RPMI7951 (cell line): ENCODE measurements at regions not wholly inside any gene's neighbourhood (a gene's known extent, or its start where the extent isn't known, plus 50 kb on each side); places are given as distances from the start of the nearest gene placed in this dataset.

Experiments
- DNase-seq: peaks from one replicate; pipeline ENCODE4 v3.0.0-alpha.2; 2012; ENCODE audit warnings: low read depth

DNA sequence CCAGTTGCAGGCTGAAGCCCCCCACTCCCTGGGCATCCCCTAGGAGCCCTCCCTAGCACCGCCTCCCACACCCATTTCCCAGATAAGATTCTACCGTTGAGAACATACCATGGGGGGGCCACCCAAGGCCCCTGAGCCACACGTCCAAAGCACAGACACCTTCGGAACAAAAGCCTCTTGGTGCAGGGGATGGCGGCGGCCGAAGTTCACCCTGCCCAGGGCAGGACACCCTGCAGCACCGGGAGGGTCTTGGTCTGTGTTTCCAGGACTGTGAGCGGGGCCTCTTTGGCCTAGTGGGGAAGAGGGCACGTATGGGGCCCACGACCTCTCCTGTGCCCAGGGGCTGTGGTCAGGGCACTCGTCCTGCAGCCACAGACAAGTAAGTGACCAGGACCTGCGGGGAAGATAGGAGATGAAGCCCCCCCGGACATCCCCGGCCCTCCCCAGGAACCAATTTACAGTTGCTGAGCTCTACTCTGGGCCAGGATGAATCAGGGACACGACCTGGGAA is 154.3 kb upstream of the C14orf180 start:
- DNase-seq = no peak

DNA sequence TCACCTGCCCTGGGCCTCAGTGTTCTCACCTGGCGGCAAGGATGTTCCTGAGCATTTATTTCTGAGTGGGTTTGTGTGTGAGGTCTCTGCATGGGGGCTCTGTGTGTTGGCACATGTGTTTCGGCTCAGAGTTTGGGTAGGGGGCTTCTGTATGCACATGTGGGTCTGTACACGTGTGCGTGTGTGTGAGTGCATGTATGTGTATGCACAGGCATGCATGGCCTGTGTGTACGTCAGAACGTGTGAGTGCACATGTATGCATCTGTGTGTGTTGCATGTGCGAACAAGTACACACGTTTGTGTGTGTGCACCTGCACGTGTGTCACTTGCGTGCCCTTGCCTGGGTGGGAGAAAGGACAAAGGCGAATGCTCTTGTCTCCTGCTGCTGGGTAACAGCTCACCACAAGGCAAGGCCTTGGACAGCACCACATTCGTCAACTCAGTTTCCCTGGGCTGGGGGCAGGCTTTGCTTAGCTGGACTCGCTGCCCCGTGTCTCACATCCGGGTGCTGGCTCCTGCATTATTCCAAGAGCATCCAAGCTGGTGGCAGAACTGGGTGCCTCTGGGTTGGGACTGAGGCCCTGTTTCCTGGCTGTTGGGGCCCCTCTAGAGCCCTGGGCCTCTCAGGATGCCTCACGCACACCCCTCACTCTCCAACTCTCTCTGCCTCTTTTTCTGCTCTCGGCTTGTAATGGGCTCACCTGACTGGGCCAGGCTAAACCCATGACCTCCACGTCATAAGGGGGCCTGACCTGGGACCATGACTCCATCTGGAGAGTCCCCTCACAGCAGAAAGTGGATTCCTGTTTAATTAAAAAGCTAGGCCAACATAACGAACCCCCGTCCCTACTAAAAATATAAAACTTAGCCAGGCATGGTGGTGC is 153.6 kb upstream of the C14orf180 start:
- no peak for DNase-seq

DNA sequence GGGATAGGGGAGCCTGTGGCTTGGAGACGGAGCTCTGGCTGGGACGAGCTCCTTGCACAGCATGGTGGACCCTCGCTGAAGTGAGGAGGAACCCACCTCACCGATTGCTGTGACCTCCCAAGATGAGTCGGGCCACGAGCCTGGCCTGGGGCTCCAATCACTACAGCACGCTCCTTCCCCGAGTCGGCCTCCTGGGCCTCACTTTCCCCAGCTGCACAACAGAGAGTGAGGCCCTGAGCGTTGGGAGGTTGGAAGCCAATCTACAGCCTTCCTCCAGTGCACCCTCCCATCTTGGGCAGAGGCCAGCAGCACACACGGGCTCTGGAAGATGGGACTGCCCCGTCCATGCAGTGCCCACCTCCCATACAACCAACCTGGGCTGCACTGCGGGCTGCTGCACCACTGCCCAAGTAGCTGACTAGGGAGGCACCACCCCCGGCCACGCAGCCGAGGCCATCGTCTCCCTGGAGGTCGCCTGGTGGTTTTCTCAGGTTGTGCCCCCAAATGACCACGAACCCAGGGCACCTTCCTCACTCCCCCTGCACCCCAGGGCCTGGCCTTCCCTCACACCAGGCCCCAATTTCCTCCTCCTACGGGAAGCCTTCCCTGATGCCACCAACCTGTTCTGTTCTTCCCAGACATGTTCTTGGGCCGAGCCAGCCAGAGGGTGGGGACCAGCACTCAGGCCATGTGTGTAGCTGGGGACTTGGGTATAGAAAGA is 152.3 kb upstream of the C14orf180 start:
- no peak for DNase-seq

DNA sequence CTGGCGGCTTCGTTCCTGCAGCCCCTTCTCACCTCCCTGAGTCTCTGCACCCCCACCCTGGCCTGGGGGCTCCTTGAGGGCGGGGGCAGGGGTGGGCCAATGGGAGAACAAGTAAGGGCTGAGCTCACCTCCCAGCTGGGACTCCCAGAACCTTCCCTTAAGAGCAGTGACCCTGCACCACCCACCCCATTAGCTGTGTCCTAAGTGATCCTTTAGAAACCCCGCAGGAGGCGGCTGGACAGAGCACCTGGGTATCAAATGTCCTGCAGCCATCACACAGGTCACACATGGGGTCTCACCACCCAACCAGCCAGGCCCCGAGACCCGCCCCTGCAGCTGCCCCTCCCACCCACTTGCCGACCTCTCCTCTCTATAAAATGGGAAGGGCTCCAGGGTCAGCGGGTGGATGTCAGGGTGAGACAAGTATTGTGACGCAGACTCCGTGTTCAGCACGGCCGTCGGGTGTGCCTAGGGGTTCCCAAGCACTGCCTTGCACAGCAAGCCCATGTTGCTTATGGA is 151.2 kb upstream of the C14orf180 start:
- no peak for DNase-seq

DNA sequence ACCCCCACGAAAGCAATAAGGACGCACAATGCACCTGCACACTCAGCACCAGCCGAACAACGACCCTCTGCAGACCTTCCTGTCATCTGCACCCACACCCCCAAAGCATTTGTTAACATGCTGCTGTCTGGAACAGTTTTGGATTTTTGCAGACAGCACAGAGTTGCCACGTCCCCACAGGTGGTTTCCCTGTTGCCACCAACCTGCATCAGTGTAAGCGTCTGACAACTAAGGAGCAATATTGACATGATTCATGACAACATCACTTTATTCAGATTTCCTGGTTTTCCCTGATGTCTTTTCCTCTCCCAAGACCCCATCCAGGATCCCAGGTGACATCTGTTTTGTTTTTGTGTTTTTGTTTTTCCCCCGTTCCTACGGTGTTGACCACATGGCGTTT is 150.7 kb upstream of the C14orf180 start:
- DNase-seq = no peak

DNA sequence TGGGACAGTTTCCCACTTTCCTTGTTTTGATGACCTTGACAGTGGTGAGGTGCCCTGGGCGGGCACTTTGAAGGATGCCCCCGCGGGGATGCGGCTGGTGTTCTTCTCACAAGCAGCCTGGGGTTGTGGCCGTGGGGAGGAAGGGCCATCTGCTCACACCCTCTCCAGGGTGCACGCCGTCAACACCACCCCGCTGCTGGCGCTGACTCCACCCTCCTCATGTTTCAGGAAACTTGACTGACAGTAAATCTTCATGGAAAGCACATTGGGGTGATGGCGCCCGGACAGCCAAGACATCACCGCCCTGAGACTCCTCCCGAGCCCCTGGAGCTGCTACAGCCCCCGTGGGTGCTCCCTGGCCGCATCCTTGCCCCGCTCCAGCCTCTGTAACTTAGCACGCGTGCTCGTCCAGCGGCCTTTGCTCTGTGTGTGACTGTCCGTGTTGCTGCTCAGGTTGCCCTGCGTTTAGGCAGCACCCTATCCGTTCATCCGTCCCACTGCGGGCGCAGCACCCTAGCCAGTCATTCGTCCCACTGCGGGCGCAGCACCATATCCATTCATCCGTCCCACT is 150.2 kb upstream of the C14orf180 start:
- DNase-seq = no peak

DNA sequence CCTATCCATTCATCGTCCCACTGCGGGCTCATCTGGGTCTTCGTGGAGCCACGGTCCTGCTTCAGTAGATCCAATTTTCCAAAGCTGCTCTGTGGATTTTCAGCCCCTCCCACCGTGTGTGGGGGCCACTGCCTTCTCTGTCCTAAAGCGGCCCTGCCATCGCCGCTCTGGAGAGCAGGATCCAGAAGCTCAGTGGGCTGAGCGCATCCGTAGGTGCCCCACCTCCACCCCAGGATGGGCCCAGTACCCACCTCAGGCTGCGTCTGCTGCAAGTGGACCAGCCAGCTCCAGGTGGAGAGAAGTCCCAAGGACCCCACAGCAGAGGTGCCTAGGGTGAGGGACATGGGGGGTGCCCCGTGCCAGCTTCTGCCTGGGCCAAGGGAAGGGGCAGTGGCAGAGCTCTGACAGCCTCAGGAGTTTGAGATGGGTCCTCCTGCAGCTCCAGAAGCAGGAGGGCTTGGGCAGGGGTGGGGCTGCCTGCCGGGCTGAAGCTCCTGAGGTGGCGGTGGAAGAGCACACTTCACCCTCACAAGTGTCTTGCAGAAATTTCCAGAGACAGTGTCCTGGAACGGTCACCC is 148.1 kb upstream of the C14orf180 start:
- no peak for DNase-seq

DNA sequence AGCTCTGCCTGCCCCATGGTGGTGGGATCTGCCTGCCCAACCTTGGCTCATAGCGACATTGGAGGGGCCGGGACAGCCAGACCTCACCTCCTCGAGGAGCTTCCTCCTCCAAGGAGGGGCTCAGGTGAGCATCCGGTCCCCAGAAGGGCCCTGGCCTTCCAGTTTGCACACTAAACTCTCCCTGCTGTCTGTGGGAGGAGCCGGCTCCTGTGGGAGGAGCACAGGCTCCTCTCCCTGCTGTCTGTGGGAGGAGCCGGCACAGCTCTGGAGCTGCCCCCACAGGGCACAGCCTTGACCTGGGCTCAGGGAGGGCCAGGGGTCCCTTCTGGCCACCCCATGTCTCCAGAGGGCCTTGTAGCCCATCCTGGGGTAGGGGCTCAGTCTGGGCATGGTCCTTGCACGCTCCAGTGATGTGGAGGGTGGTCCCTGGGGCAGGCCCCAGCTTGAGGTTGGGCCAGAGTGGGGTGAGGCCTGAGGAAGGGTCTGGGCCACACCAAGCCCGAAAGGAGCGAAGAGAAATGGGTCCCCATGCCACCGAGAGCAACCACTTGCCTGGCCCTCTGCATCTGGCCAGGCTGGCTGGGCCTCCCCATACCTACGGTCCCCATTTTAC is 147.5 kb upstream of the C14orf180 start:
- DNase-seq = no peak

DNA sequence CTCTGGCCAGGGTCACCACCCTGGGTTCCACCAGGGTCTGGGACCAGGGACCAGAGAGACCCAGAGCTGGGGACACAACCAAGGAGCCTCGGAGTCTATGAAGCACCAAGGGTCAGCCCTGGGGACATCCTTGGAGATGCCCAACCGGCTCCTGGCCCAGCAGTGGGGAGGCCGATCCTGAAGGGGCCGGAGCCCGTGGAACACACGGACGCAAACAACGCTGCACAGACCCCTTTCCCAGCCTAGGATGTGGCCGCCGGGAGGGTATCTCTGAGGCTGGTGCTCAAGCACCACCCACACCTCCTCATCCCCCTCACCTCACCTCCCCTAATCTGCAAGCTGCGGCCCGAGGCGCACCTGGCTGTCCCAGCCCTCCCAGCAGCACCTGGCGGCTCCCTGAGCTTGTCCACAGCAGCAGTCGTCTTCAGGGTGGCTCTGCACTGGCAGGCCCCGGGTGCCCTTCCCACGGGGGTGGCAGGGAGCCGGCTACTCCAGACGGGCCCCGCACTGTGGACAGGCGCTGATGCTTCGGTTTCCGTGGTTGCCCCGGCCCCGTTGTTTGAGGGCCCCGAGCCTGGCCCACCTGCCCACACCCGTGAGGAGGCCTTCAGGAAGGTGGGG is 146.8 kb upstream of the C14orf180 start:
- DNase-seq = no peak

DNA sequence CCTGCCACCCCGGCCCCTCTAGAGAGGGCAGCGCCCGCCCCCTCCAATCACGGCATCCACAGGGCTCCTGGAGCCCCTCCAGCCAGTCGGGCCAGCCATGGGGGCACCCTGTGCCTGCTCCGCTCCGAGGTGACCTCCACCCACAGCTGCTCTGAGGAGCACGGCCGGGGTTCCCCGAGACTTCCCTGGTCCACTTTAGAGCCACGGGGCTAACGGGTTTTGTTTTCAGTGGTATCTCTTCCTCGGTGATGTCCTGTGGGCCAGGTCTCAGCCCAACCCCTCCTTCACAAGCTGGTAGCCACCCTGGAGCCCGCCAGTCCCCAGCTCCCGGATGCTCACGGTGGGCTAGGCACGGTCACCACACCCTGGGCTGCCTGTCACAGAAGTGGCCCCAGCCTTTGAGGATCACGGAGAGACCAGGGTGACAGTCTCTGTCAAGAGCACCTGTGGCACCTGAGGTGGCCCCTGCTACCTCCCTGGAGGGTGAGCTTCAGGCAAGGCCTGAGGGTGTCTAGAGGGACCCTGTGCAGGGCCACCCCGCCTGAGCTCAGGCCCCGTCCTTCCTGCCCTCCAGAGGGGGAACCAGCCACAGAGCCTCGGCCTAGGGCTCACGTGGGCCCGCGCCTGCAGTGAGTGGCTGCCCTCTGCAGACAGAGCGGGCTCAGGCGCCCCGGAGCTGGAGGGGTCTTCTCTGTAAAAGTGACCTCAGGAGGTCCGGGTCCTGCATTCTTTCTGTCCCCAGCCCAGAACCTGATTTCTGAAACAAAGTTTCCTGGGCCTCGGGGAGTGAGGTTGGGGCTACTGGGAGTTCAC is 146.0 kb upstream of the C14orf180 start:
- DNase-seq = no peak

DNA sequence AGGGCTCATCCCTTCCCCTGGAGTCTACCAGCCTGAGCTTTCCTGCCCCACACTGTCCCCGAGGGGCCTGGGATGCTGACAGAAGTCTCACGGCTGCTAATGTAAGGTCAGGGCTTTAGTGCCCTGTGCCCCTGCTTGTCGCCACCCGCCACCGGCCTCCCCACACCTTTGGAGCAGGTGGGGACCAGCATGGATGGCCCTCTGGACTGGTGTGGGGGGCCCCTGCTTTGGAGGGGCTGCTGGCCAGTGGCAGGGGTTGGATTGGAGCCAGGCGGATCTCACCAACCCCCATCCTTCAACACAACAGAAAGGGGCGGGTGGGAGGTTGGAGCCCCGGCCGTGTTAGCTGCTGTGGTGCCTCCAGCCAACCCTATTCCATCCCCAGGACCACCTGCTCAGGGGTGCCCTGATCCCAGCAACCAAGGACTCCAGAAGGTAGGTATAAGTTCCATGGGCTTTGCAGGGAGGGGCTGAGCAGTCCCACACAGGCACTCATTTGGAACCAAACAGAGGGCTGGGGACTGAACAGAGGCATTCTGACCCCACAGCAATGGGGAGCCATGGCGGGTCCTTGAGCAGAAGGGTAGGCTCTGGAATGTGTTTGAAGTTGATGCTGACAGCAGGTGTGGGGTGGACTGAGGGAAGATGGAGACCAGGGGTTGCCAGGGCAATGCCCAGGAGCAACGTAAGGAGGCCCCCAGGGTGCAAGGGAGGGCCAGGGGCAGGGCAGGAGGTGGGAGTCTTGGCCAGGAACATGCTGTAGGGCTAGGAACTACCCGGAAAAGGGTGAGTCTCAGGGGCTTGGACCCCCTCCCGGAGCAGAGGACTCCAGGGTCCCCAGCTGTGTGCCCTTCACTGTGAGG is 145.1 kb upstream of the C14orf180 start:
- DNase-seq = no peak

DNA sequence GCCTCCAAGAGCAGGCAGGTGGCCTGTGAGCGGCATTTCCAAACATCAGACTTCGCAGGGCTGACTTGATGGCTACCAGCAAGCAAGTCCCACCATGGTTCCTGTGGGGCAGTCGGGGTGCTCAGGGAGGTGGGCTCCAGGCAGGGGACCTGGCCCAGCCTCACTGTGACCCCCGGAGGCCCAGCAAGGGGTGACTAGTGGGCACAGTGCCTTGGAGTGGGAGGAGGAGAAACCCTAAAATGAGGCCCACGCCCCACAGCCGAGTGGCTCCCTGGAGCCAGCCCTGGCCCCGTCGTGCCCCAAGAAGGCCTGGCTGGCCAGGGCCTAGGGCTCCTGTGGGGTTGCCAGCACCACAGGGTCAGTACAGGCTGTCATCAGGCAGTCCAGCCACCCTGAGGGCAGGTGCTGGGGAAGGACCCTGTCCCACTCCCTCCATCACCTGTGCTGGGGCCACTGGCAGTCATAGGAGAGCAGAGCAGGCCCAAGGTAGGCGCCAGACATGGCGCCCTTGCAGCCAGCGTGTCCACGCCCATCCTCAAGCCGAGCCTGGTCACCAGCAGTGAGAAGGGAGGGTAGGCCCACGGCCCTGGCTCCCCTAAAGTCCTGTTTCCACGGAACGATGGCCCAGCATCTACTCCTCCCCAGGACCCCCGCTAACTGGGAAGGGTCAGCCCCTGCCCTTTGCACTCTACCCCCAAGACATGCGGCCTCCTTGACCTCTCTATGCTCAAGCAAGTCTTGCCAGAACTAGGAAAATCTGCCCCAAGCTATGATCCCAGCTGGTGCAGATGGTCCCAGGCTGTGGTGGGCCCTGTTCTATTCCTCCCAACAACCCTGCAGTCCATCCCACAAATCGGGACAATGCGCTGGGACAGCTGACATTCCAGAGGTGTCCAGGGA is 144.2 kb upstream of the C14orf180 start:
- DNase-seq = no peak

DNA sequence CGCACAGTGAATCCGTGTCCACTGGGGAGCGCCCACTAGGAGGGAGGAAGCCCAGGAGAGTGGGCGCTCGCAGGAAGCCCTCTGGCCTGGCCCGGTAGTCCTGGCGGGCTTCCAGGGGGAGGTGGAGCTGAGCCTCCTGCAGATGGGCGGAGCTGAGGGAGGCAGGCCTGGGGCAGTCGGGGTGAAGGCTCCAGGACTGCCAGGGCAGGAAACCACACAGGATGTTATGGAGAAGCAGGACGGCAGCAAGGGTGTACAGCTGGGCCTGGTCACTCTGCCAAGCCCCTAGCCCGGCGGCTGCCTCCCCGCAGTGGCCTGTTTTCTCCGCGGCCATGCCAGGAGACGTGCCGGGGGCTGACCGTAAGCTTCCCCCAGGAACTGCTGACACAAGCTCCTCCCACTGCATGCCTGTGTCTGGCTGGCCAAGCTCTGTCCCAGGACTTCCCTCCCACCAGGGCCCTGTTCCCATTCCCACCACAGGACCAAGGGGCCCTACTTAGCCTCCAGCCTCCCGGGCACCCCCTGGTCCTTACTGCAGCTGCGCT is 143.4 kb upstream of the C14orf180 start:
- peak; percentile 67 for DNase-seq

DNA sequence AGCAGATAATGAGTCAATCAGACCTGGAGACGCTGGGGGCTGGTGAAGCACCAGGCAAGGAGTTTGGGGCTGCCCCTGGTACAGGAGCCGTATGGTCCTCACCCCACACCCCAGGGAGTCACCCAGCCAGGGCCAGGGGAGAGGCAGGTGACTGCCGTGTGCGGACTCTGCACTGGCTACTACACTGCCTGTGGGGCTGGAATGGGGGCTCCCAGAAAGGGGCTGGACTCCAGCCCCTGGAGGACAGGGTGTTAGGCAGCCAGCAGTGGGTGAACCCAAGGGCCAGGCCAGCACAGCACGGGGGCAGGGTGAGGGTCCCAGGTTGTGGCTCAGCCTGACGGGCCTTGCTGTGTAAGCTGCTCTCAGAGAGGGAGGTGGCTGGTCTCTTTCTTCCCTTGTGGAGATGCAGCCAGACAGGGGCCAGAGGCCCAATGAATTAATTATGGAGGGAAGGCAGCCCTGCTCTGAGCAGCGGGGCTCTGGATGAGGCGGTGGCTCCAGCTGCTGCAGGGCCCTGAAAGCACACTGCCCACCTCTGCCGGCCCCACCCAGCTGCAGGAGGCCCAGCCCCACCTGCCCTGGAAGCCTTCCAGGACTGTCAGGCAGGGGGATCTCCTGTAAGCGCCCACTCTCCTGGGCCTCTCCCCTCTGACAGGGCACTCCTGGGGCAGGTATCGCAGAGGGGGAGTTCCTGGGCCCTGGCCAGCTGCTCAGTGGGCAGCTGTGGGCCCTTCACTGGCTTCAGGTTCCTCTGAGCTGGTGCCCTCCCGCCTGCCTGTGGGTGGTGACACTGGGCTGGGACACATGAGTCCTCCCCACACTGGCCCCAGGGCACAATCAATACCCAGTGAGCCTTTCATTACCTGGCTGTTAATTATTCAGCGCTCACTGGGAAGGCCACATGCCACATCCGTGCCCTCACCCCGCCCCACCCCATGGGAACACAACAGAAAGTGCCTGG is 142.5 kb upstream of the C14orf180 start:
- no peak for DNase-seq

DNA sequence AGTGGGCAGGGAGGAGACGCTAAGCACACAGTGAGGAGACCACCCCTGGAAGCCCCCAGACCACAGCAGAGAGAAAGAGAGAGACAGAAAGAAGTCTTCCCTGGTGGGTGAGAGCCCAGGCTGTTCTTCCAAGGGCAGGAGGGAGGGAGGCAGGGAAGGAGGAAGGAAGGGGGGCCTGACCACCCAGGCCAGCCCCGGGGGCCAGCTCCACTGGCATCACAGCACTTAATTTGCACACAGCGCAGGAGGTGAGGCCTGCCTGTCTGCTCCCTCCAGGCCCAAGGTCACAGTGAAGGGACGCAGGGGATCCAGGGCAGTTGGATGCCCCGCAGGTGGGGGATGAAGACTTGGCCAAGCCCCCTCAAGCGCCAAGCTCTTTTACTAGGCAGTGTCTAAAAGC is 141.9 kb upstream of the C14orf180 start:
- DNase-seq = no peak

DNA sequence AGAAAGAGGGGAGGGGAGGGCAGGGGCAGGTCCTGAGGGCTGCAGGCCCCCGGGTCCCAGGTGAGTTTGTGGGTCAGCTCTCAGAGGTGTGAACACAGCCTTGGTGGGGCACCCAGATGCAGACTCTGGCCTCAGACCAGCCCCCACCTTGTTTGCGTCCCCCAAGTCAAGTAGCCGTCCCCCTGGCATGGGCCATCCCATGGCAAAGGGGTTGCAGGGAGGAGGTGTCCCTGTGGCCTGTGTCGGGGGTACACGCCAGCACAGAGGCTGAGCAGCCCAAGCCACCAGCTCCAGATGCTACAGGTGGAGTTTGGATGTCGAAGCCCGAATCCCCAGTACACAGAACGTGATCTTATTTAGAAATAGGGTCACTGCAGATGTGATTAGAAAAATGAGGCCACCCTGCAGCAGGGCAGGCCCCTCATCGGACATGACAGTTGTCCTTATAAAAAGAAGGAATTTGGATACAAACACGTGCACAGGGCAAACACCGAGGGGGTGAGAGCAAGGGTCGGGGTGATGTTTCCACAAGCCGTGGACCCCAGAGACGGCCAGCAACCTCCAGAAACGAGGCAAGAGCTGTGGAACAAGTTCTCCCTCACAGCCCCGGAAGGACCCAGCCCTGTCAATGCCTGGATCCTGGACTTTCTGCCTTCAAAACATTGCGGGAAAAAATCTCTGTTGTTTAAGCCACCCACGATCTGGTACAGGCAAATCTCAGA is 141.2 kb upstream of the C14orf180 start:
- DNase-seq = no peak
